ENCODE measurements at regions not wholly inside any gene's neighbourhood (a gene's known extent, or its start where the extent isn't known, plus 50 kb on each side); places are given as distances from the start of the nearest gene placed in this dataset.

DNA sequence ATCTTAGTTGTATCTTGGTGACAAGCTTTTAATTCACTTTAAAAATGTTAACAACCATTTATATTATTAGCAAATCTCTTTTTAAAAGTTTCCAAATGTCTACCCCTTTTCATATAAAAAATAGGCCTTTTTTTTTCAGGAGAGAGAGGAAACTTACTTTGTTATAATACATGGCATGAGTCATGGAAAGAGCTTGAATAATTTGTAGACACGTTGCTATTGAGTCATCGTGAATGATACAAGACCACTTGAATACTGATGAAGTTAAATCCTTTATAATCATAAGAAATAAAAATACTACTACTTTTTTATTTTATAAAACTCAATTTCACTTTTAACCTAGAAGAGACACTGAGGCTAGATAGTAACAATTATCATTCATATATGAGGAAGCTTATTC, 70.3 kb upstream of the BBX start:
- ATAC-seq, result no peak
- TF ChIP-seq PPARA (CRISPR knock-in tag; IDR thresholded peaks at IDR 0.05; ENCODE audit: borderline replicate concordance) (no peak), TOX (CRISPR knock-in tag; IDR thresholded peaks at IDR 0.05; ENCODE audit: borderline replicate concordance) (no peak)
- TF ChIP-seq, protein P1, sequence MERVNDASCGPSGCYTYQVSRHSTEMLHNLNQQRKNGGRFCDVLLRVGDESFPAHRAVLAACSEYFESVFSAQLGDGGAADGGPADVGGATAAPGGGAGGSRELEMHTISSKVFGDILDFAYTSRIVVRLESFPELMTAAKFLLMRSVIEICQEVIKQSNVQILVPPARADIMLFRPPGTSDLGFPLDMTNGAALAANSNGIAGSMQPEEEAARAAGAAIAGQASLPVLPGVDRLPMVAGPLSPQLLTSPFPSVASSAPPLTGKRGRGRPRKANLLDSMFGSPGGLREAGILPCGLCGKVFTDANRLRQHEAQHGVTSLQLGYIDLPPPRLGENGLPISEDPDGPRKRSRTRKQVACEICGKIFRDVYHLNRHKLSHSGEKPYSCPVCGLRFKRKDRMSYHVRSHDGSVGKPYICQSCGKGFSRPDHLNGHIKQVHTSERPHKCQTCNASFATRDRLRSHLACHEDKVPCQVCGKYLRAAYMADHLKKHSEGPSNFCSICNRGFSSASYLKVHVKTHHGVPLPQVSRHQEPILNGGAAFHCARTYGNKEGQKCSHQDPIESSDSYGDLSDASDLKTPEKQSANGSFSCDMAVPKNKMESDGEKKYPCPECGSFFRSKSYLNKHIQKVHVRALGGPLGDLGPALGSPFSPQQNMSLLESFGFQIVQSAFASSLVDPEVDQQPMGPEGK (CRISPR knock-in tag; IDR thresholded peaks at IDR 0.05; ENCODE audit: borderline replicate concordance), result no peak

DNA sequence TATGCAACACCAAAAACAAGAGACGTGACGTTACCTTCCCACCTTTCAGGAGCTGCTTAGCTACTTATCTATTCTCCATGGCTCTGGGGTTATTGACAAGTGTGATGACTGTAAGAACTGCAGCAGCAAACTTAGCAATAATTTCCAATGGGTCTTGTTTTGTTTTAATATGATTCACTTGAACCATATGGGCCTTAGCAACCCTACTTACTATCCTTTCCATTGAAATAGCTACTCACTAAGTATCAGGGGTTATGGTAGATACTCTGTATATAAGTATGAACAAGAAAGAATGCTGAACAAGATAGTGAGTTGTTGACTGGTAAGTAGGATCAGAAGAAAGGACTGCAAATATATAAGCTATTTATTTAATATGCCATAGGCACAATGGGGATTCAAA, 69.3 kb upstream of the BBX start:
- TF ChIP-seq CSDC2 (CRISPR knock-in tag; IDR thresholded peaks at IDR 0.05) (no peak), TOX (CRISPR knock-in tag; IDR thresholded peaks at IDR 0.05; ENCODE audit: borderline replicate concordance) (no peak), RARB (CRISPR knock-in tag; IDR thresholded peaks at IDR 0.05) (no peak), ESRRG (CRISPR knock-in tag; IDR thresholded peaks at IDR 0.05) (no peak), PPARA (CRISPR knock-in tag; IDR thresholded peaks at IDR 0.05; ENCODE audit: borderline replicate concordance) (no peak), ZNF565 (CRISPR knock-in tag; conservative IDR thresholded peaks at IDR 0.05; ENCODE audit: low read depth) (no peak)
- TF ChIP-seq, protein P1 (CRISPR knock-in tag; IDR thresholded peaks at IDR 0.05; ENCODE audit: borderline replicate concordance), result no peak
- no peak for ATAC-seq

GRCh38 chr3:107455621-107456020, 67.1 kb upstream of the BBX start:
- no peak for ATAC-seq
- TF ChIP-seq ZFP3 (CRISPR knock-in tag; IDR thresholded peaks at IDR 0.05) (no peak), SNAI2 (CRISPR knock-in tag; IDR thresholded peaks at IDR 0.05) (no peak), CSDC2 (CRISPR knock-in tag; IDR thresholded peaks at IDR 0.05) (no peak), ZNF8 (CRISPR knock-in tag; IDR thresholded peaks at IDR 0.05) (no peak), ARNTL (CRISPR knock-in tag; IDR thresholded peaks at IDR 0.05; ENCODE audit: borderline replicate concordance, low read depth) (no peak), ESRRG (CRISPR knock-in tag; IDR thresholded peaks at IDR 0.05) (no peak), PPARA (CRISPR knock-in tag; IDR thresholded peaks at IDR 0.05; ENCODE audit: borderline replicate concordance) (no peak), TCF4 (CRISPR knock-in tag; IDR thresholded peaks at IDR 0.05; ENCODE audit: borderline replicate concordance) (no peak), BACH2 (CRISPR knock-in tag; IDR thresholded peaks at IDR 0.05; ENCODE audit: borderline replicate concordance) (no peak), GLIS3 (CRISPR knock-in tag; IDR thresholded peaks at IDR 0.05) (no peak), RARB (CRISPR knock-in tag; IDR thresholded peaks at IDR 0.05) (no peak), TOX (CRISPR knock-in tag; IDR thresholded peaks at IDR 0.05; ENCODE audit: borderline replicate concordance) (no peak), ZNF70 (CRISPR knock-in tag; IDR thresholded peaks at IDR 0.05) (no peak), POU6F1 (CRISPR knock-in tag; IDR thresholded peaks at IDR 0.05; ENCODE audit: borderline replicate concordance, low read depth) (no peak), CSRNP3 (CRISPR knock-in tag; IDR thresholded peaks at IDR 0.05) (no peak), ZNF565 (CRISPR knock-in tag; conservative IDR thresholded peaks at IDR 0.05; ENCODE audit: low read depth) (no peak)
- TF ChIP-seq, protein P1 (CRISPR knock-in tag; IDR thresholded peaks at IDR 0.05; ENCODE audit: borderline replicate concordance), result no peak
- TF ChIP-seq, protein P2, sequence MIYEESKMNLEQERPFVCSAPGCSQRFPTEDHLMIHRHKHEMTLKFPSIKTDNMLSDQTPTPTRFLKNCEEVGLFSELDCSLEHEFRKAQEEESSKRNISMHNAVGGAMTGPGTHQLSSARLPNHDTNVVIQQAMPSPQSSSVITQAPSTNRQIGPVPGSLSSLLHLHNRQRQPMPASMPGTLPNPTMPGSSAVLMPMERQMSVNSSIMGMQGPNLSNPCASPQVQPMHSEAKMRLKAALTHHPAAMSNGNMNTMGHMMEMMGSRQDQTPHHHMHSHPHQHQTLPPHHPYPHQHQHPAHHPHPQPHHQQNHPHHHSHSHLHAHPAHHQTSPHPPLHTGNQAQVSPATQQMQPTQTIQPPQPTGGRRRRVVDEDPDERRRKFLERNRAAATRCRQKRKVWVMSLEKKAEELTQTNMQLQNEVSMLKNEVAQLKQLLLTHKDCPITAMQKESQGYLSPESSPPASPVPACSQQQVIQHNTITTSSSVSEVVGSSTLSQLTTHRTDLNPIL (CRISPR knock-in tag; IDR thresholded peaks at IDR 0.05; ENCODE audit: low read depth), result no peak

Data from SK-N-SH treated with all-trans-retinoic acid at 6 μM for 48 hours (cell line).